HCT116 (cell line): ENCODE measurements at regions not wholly inside any gene's neighbourhood (a gene's known extent, or its start where the extent isn't known, plus 50 kb on each side); places are given as distances from the start of the nearest gene placed in this dataset.

Source experiments
- ATAC-seq: fragments of 200-7000 bp; cut with Tn5 transposase; 2 replicates; pipeline ENCODE4 v1.9.1; 2020; ENCODE audit warnings: mild to moderate bottlenecking, moderate library complexity
- BruUV-seq: library from RNA; stranded (reverse); fragments of 400-500 nt; replicated peaks from 2 replicates; lab custom pipeline; 2021; lab: Mats Ljungman, UMichigan
- CTCF ChIA-PET: fragments of 300-600 bp; sonication (Branson Sonifier 250); formaldehyde crosslinking; loops from one replicate; lab custom pipeline; 2021; ENCODE audit warnings: antibody characterized with exemption; lab: Charles Lee
- POLR2A ChIA-PET: fragments of 300-600, 350-600 bp; sonication (Branson Sonifier 250); formaldehyde crosslinking; loops from one replicate; lab custom pipeline; 2021; ENCODE audit warnings: antibody characterized with exemption; lab: Charles Lee
- RAD21 ChIA-PET, 2 experiments: fragments of 300-600 bp; sonication (Branson Sonifier 250); formaldehyde crosslinking; loops; one replicate each; lab custom pipeline; 2023; ENCODE audit warnings: low total read pairs in 2 of 2; ENCODE audit not compliant: uncharacterized antibody in 2 of 2, unreplicated experiment in 2 of 2, low non-redundant PET in 1 of 2; lab: Charles Lee
- DNase-seq: peaks from one replicate; pipeline ENCODE4 v3.0.0-alpha.2; 2010; ENCODE audit warnings: low read depth, low spot score
- H2AFZ ChIP-seq: fragments of 200-600 bp; shearing (Covaris generic), sonication (generic); 2 replicates; pipeline ENCODE4 v1.6.1; 2017; ENCODE audit warnings: low read depth, mixed run types, mixed read lengths, antibody characterized with exemption, low read length; ENCODE audit not compliant: poor library complexity, severe bottlenecking
- H3K27ac ChIP-seq: 2 replicates; pipeline ENCODE4 v1.5.1; 2012; ENCODE audit warnings: low read depth, low read length
- H3K27me3 ChIP-seq: fragments of 200-600 bp; sonication (generic); 2 replicates; pipeline ENCODE4 v1.6.1; 2016; ENCODE audit warnings: mixed run types, low read length, mixed read lengths; ENCODE audit not compliant: insufficient read depth
- H3K36me3 ChIP-seq, 2 experiments: fragments of 200-500 bp in 1 of 2; fragments of 200-600 bp in 1 of 2; sonication (Bioruptor generic) in 1 of 2; sonication (generic) in 1 of 2; 2 replicates each; pipeline versions ENCODE4 v1.5.1 to v1.6.1; 2014 to 2016; ENCODE audit warnings: low read length in 2 of 2, inconsistent platforms in 1 of 2, mixed read lengths in 1 of 2, mixed run types in 1 of 2; ENCODE audit not compliant: insufficient read depth in 2 of 2, control insufficient read depth in 1 of 2
- H3K4me1 ChIP-seq, 2 experiments: fragments of 200-600 bp in 1 of 2; sonication (generic) in 1 of 2; 2 replicates each; pipeline versions ENCODE4 v1.5.1 to v1.6.1; 2012 to 2017; ENCODE audit warnings: low read length in 2 of 2, inconsistent platforms in 1 of 2, mild to moderate bottlenecking in 1 of 2, mixed read lengths in 1 of 2, mixed run types in 1 of 2, moderate library complexity in 1 of 2; ENCODE audit not compliant: insufficient read depth in 2 of 2, control insufficient read depth in 1 of 2
- H3K4me2 ChIP-seq: fragments of 200-600 bp; sonication (generic); 2 replicates; pipeline ENCODE4 v1.6.1; 2017; ENCODE audit warnings: mixed run types, low read length, mixed read lengths
- H3K4me3 ChIP-seq, 2 experiments: fragments of 200-600 bp in 1 of 2; sonication (generic) in 1 of 2; replicated peaks in 1 of 2; 2 replicates each; pipeline ENCODE4 v1.5.1; 2011 to 2016; ENCODE audit warnings: low read length in 2 of 2, control low read depth in 1 of 2, low read depth in 1 of 2, mild to moderate bottlenecking in 1 of 2, mixed read lengths in 1 of 2, mixed run types in 1 of 2
- H3K79me2 ChIP-seq: fragments of 200-600 bp; sonication (generic); 2 replicates; pipeline ENCODE4 v1.6.1; 2017; ENCODE audit warnings: mild to moderate bottlenecking, mixed run types, low read length, moderate library complexity, mixed read lengths; ENCODE audit not compliant: insufficient read depth
- H3K9ac ChIP-seq: fragments of 200-600 bp; sonication (generic); 2 replicates; pipeline ENCODE4 v1.6.1; 2016; ENCODE audit warnings: low read length, mixed read lengths
- H3K9me2 ChIP-seq: fragments of 200-600 bp; sonication (generic), shearing (Covaris generic); 2 replicates; pipeline ENCODE4 v1.6.1; 2017; ENCODE audit warnings: mixed run types, mild to moderate bottlenecking, moderate library complexity; ENCODE audit not compliant: insufficient read depth
- H3K9me3 ChIP-seq, 2 experiments: fragments of 200-500 bp in 1 of 2; fragments of 200-600 bp in 1 of 2; sonication (Bioruptor generic) in 1 of 2; sonication (generic) in 1 of 2; 2 replicates each; pipeline ENCODE4 v1.6.1; 2014 to 2017; ENCODE audit warnings: low read length in 2 of 2, mixed read lengths in 2 of 2, inconsistent platforms in 1 of 2, low read depth in 1 of 2, mild to moderate bottlenecking in 1 of 2, mixed run types in 1 of 2, moderate library complexity in 1 of 2; ENCODE audit not compliant: control insufficient read depth in 1 of 2, insufficient read depth in 1 of 2
- H4K20me1 ChIP-seq: fragments of 200-600 bp; sonication (generic), shearing (Covaris generic); 2 replicates; pipeline ENCODE4 v1.6.1; 2017; ENCODE audit warnings: mixed run types, mild to moderate bottlenecking, moderate library complexity; ENCODE audit not compliant: insufficient read depth
- EGR1 ChIP-seq: IDR thresholded peaks from 2 replicates; pipeline ENCODE4 v1.6.1; 2012; ENCODE audit warnings: low read depth
- ELF1 ChIP-seq: IDR thresholded peaks from 2 replicates; pipeline ENCODE4 v1.6.1; 2012; ENCODE audit warnings: low read depth, borderline replicate concordance
- JUND ChIP-seq: IDR thresholded peaks from 2 replicates; pipeline ENCODE4 v1.6.1; 2012
- RAD21 ChIP-seq: IDR thresholded peaks from 2 replicates; pipeline ENCODE4 v1.6.1; 2012; ENCODE audit warnings: low read depth, mild to moderate bottlenecking
- SRF ChIP-seq: IDR thresholded peaks from 2 replicates; pipeline ENCODE4 v1.6.1; 2012; ENCODE audit warnings: low read depth
- ZFX ChIP-seq: fragments of 450-650 bp; IDR thresholded peaks from 2 replicates; pipeline ENCODE4 v1.6.1; 2017
- intact Hi-C: fragments of 100-400 bp; cut with micrococcal nuclease; formaldehyde crosslinking; loops from 2 replicates; pipeline ENCODE4 v1.10.0; 2022
- TF ChIP-seq, protein P1 (sequence below): IDR thresholded peaks from 2 replicates; pipeline ENCODE4 v1.6.1; 2012
- TF ChIP-seq, protein P2 (sequence below): IDR thresholded peaks from 2 replicates; pipeline ENCODE4 v1.6.1; 2012; ENCODE audit warnings: low read depth
- TF ChIP-seq, protein P3 (sequence below), 3 experiments: fragments of 200-600 bp in 1 of 3; sonication (generic) in 1 of 3; IDR thresholded peaks in 2 of 3; conservative IDR thresholded peaks in 1 of 3; 2 replicates each; pipeline ENCODE4 v1.5.1; 2012 to 2017; ENCODE audit warnings: low read depth in 2 of 3, low read length in 2 of 3, antibody characterized with exemption in 1 of 3, borderline replicate concordance in 1 of 3, control low read depth in 1 of 3, mild to moderate bottlenecking in 1 of 3, mixed read lengths in 1 of 3, mixed run types in 1 of 3, moderate library complexity in 1 of 3; ENCODE audit not compliant: insufficient read depth in 1 of 3
- TF ChIP-seq, protein P4 (sequence below): IDR thresholded peaks from 2 replicates; pipeline ENCODE4 v1.6.1; 2011; ENCODE audit warnings: mild to moderate bottlenecking, low read length, moderate library complexity; ENCODE audit not compliant: insufficient replicate concordance; ENCODE audit errors: extremely low read depth

GRCh38 chr7:132045481-132045980 is 489.1 kb upstream of the PODXL start:
- Histone ChIP-seq H4K20me1 (no peaks in the 10 kb centered on the region), H3K9me2 (no peaks in the 10 kb centered on the region), H3K36me3 (no peaks in the 10 kb centered on the region), H3K27ac (no peak overlapping the region), H3K4me2 (no peak overlapping the region), H3K4me1 (no peaks in the 10 kb centered on the region), H3K4me3 (no peak overlapping the region), H3K9me3 (no peaks in the 10 kb centered on the region), H2AFZ (no peak overlapping the region), H3K9ac (no peak overlapping the region), H3K27me3 (peaks cover 22% of the 10 kb centered on the region), H3K79me2 (no peaks in the 10 kb centered on the region)
- intact Hi-C loops = loop anchor here (5.0 kb wide), 1 partner anchor 353 kb away; no protein-coding TSS in a partner anchor
- ChIA-PET POLR2A (no interaction called here), RAD21 (no interaction called here), CTCF (no interaction called here)
- DNase-seq (no peak), ATAC-seq (no peak)
- BruUV-seq = no TSS peak
- TF ChIP-seq EGR1 = no peak
- TF ChIP-seq, protein P1, sequence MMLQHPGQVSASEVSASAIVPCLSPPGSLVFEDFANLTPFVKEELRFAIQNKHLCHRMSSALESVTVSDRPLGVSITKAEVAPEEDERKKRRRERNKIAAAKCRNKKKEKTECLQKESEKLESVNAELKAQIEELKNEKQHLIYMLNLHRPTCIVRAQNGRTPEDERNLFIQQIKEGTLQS = no peak
- TF ChIP-seq ELF1 = no peak
- TF ChIP-seq, protein P2, sequence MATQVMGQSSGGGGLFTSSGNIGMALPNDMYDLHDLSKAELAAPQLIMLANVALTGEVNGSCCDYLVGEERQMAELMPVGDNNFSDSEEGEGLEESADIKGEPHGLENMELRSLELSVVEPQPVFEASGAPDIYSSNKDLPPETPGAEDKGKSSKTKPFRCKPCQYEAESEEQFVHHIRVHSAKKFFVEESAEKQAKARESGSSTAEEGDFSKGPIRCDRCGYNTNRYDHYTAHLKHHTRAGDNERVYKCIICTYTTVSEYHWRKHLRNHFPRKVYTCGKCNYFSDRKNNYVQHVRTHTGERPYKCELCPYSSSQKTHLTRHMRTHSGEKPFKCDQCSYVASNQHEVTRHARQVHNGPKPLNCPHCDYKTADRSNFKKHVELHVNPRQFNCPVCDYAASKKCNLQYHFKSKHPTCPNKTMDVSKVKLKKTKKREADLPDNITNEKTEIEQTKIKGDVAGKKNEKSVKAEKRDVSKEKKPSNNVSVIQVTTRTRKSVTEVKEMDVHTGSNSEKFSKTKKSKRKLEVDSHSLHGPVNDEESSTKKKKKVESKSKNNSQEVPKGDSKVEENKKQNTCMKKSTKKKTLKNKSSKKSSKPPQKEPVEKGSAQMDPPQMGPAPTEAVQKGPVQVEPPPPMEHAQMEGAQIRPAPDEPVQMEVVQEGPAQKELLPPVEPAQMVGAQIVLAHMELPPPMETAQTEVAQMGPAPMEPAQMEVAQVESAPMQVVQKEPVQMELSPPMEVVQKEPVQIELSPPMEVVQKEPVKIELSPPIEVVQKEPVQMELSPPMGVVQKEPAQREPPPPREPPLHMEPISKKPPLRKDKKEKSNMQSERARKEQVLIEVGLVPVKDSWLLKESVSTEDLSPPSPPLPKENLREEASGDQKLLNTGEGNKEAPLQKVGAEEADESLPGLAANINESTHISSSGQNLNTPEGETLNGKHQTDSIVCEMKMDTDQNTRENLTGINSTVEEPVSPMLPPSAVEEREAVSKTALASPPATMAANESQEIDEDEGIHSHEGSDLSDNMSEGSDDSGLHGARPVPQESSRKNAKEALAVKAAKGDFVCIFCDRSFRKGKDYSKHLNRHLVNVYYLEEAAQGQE = no peak
- no peak for TF ChIP-seq JUND
- TF ChIP-seq, protein P3, sequence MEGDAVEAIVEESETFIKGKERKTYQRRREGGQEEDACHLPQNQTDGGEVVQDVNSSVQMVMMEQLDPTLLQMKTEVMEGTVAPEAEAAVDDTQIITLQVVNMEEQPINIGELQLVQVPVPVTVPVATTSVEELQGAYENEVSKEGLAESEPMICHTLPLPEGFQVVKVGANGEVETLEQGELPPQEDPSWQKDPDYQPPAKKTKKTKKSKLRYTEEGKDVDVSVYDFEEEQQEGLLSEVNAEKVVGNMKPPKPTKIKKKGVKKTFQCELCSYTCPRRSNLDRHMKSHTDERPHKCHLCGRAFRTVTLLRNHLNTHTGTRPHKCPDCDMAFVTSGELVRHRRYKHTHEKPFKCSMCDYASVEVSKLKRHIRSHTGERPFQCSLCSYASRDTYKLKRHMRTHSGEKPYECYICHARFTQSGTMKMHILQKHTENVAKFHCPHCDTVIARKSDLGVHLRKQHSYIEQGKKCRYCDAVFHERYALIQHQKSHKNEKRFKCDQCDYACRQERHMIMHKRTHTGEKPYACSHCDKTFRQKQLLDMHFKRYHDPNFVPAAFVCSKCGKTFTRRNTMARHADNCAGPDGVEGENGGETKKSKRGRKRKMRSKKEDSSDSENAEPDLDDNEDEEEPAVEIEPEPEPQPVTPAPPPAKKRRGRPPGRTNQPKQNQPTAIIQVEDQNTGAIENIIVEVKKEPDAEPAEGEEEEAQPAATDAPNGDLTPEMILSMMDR (IDR thresholded peaks at IDR 0.05 in 2 of 3, conservative IDR thresholded peaks at IDR 0.05 in 1 of 3; ENCODE audit: borderline replicate concordance in 1 of 3, insufficient read depth in 1 of 3, low read depth in 2 of 3, low read length in 2 of 3) = no peak
- TF ChIP-seq, protein P4, sequence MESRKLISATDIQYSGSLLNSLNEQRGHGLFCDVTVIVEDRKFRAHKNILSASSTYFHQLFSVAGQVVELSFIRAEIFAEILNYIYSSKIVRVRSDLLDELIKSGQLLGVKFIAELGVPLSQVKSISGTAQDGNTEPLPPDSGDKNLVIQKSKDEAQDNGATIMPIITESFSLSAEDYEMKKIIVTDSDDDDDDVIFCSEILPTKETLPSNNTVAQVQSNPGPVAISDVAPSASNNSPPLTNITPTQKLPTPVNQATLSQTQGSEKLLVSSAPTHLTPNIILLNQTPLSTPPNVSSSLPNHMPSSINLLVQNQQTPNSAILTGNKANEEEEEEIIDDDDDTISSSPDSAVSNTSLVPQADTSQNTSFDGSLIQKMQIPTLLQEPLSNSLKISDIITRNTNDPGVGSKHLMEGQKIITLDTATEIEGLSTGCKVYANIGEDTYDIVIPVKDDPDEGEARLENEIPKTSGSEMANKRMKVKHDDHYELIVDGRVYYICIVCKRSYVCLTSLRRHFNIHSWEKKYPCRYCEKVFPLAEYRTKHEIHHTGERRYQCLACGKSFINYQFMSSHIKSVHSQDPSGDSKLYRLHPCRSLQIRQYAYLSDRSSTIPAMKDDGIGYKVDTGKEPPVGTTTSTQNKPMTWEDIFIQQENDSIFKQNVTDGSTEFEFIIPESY = no peak
- no peak for TF ChIP-seq RAD21
- no peak for TF ChIP-seq ZFX
- TF ChIP-seq SRF = no peak
